ENCODE measurements at regions not wholly inside any gene's neighbourhood (a gene's known extent, or its start where the extent isn't known, plus 50 kb on each side); places are given as distances from the start of the nearest gene placed in this dataset.
A peak's percentile ranks its signal among the peaks of the same experiment; 100 is the strongest.

DNA sequence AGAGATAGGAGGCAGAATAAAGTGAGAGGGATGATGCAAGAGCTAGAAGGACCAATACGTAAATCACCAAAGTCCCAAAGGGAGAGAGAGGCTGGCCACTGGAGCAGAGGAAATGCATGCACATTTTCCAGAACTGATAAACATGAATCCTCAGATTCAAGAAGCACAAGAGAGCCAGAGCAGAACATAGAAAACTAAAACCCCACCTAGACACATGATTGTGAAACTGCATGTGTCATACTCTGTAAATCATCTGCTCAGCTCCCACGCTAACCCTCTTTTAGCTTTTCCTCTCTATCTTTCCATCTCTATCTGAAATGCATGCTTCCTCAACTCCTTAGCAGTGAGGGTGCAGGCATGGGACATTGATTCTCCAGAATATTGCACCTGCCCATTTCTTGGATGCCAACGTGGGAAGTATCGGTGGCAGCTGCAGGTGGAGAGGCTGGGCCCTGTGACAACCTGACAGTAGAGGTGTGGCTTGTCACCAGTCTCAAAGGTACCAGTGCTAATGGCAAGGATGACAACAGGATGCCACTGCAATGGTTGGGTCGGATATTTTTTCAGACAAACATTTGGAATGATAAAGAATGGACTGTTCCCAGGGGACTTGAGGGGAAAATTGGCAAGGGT lies 89.3 kb upstream of the OTOS start:
- Histone ChIP-seq H3K4me2 (ENCODE audit: low read length) (no peak overlapping the region), H3K4me1 (no peaks in the 10 kb centered on the region), H3K27ac (no peak overlapping the region), H3K9me3 (ENCODE audit: control insufficient read depth, low read length) (no peaks in the 10 kb centered on the region), H3K79me2 (no peaks in the 10 kb centered on the region), H3K4me3 (ENCODE audit: low read depth, low read length) (no peak overlapping the region), H3K27me3 (ENCODE audit: control insufficient read depth, insufficient read depth, low read length) (no peaks in the 10 kb centered on the region), H3K36me3 (ENCODE audit: control insufficient read depth, insufficient read depth, low read length) (no peaks in the 10 kb centered on the region), H2AFZ (no peak overlapping the region), H3K9ac (no peak overlapping the region)
- TF ChIP-seq, protein P1, sequence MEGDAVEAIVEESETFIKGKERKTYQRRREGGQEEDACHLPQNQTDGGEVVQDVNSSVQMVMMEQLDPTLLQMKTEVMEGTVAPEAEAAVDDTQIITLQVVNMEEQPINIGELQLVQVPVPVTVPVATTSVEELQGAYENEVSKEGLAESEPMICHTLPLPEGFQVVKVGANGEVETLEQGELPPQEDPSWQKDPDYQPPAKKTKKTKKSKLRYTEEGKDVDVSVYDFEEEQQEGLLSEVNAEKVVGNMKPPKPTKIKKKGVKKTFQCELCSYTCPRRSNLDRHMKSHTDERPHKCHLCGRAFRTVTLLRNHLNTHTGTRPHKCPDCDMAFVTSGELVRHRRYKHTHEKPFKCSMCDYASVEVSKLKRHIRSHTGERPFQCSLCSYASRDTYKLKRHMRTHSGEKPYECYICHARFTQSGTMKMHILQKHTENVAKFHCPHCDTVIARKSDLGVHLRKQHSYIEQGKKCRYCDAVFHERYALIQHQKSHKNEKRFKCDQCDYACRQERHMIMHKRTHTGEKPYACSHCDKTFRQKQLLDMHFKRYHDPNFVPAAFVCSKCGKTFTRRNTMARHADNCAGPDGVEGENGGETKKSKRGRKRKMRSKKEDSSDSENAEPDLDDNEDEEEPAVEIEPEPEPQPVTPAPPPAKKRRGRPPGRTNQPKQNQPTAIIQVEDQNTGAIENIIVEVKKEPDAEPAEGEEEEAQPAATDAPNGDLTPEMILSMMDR (IDR thresholded peaks at IDR 0.05) = no peak

- Histone ChIP-seq H3K4me2 (ENCODE audit: low read length) (no peak overlapping the region), H2AFZ (no peak overlapping the region), H3K27me3 (ENCODE audit: control insufficient read depth, insufficient read depth, low read length) (no peaks in the 10 kb centered on the region), H3K79me2 (no peaks in the 10 kb centered on the region), H3K27ac (no peak overlapping the region), H3K36me3 (ENCODE audit: control insufficient read depth, insufficient read depth, low read length) (no peaks in the 10 kb centered on the region), H3K4me1 (no peaks in the 10 kb centered on the region), H3K4me3 (ENCODE audit: low read depth, low read length) (no peak overlapping the region), H3K9ac (no peak overlapping the region), H3K9me3 (ENCODE audit: control insufficient read depth, low read length) (no peaks in the 10 kb centered on the region)
- TF ChIP-seq, protein P1 (IDR thresholded peaks at IDR 0.05) = no peak
These were observed 90.0 kb upstream of the OTOS start for GRCh38 chr2:240230291-240230931.

- Histone ChIP-seq H3K9me3 (ENCODE audit: control insufficient read depth, low read length) (no peaks in the 10 kb centered on the region), H3K9ac (no peak overlapping the region), H2AFZ (no peak overlapping the region), H3K4me1 (no peaks in the 10 kb centered on the region), H3K27ac (no peak overlapping the region), H3K36me3 (ENCODE audit: control insufficient read depth, insufficient read depth, low read length) (no peaks in the 10 kb centered on the region), H3K4me2 (ENCODE audit: low read length) (no peak overlapping the region), H3K79me2 (no peaks in the 10 kb centered on the region), H3K27me3 (ENCODE audit: control insufficient read depth, insufficient read depth, low read length) (no peaks in the 10 kb centered on the region), H3K4me3 (ENCODE audit: low read depth, low read length) (no peak overlapping the region)
- TF ChIP-seq, protein P1 (IDR thresholded peaks at IDR 0.05) = no peak
These were observed 91.4 kb upstream of the OTOS start for GRCh38 chr2:240231838-240232244.

DNA sequence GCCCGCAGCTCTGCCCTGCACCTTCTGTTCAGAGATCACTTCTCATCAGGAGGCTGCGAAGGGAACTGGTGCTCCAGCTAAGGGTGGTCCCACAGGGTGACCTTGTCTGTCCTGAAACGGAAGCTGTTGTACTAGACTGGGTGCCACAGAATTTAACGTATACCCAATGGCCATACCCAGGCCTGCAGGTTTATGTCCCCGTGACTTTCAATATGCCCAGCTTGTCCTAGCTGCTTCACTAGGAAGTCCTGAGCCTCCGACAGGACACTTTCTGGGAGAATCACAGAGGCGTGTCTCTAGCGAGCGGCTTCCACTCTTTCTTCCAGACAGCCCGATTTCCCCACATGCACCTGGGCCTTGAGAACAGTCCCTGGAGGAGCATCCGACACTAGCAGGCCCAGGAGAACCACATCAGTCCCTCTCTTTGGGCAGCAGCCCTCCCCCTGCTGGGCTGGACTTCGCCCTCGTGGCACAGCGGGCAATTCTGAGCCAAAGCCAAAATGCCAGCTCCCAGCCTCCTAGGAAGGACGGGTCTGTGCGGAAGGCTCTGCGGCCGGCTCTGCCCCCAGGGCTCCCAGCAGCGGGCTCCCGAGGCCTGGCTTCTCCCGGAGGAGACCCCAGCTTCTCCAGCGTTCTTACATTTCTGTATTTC lies 91.9 kb upstream of the OTOS start:
- Histone ChIP-seq H3K9ac (no peak overlapping the region), H3K9me3 (ENCODE audit: control insufficient read depth, low read length) (no peaks in the 10 kb centered on the region), H3K27ac (no peak overlapping the region)

More for the DNA sequence above, 91.9 kb upstream of the OTOS start:
- TF ChIP-seq, protein P1 (IDR thresholded peaks at IDR 0.05) = no peak
- H3K27me3 ChIP-seq (ENCODE audit: control insufficient read depth, insufficient read depth, low read length) = no peaks in the 10 kb centered on the region
- H3K79me2 ChIP-seq = no peaks in the 10 kb centered on the region
- no peaks in the 10 kb centered on the region for H3K36me3 ChIP-seq (ENCODE audit: control insufficient read depth, insufficient read depth, low read length)
- no peak overlapping the region for H3K4me3 ChIP-seq (ENCODE audit: low read depth, low read length)
- H2AFZ ChIP-seq = peak overlapping the region; percentile 58
- H3K4me1 ChIP-seq = no peaks in the 10 kb centered on the region
- H3K4me2 ChIP-seq (ENCODE audit: low read length) = no peak overlapping the region
